ENCODE measurements at regions not wholly inside any gene's neighbourhood (a gene's known extent, or its start where the extent isn't known, plus 50 kb on each side); places are given as distances from the start of the nearest gene placed in this dataset.

- no peak for ATAC-seq
- TF ChIP-seq PATZ1 (CRISPR knock-in tag; IDR thresholded peaks at IDR 0.05; ENCODE audit: borderline replicate concordance) = no peak
Observed at GRCh38 chr3:106215047-106215446, 346.2 kb upstream of the CBLB start.

DNA sequence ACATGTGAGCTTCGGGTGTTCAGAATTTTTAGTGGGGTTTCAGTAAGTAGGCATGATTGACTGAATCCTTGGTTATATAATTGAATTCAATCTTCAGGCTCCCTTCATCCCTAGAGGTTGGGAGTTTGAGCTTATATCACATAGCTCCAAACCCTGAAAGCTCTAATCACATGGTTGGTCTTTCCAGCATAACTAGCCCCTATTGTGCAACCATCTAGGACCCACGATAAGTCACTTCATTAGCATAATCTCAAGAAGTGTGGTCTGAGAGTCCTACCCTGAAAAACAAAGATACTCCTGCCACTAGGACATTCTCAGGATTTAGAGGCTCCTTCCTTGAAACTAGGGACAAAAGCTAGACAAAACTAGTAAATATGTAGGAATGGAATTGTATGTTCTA, 348.9 kb upstream of the CBLB start:
- no peak for ATAC-seq
- TF ChIP-seq TSHZ2 (CRISPR knock-in tag; IDR thresholded peaks at IDR 0.05) = no peak
- no peak for TF ChIP-seq ZFP3 (CRISPR knock-in tag; IDR thresholded peaks at IDR 0.05)
- no peak for TF ChIP-seq TCF4 (CRISPR knock-in tag; IDR thresholded peaks at IDR 0.05; ENCODE audit: borderline replicate concordance)
- TF ChIP-seq ARNTL (CRISPR knock-in tag; IDR thresholded peaks at IDR 0.05; ENCODE audit: borderline replicate concordance, low read depth) = no peak
- TF ChIP-seq CSRNP3 (CRISPR knock-in tag; IDR thresholded peaks at IDR 0.05) = no peak
- no peak for TF ChIP-seq ZNF565 (CRISPR knock-in tag; conservative IDR thresholded peaks at IDR 0.05; ENCODE audit: low read depth)
- no peak for TF ChIP-seq BACH2 (CRISPR knock-in tag; IDR thresholded peaks at IDR 0.05; ENCODE audit: borderline replicate concordance)
- no peak for TF ChIP-seq GLIS3 (CRISPR knock-in tag; IDR thresholded peaks at IDR 0.05)
- no peak for TF ChIP-seq CSDC2 (CRISPR knock-in tag; IDR thresholded peaks at IDR 0.05)
- TF ChIP-seq ESRRG (CRISPR knock-in tag; IDR thresholded peaks at IDR 0.05) = no peak
- no peak for TF ChIP-seq ZFP30 (CRISPR knock-in tag; IDR thresholded peaks at IDR 0.05)
- TF ChIP-seq ZNF8 (CRISPR knock-in tag; IDR thresholded peaks at IDR 0.05) = no peak
- no peak for TF ChIP-seq ISL1 (CRISPR knock-in tag; IDR thresholded peaks at IDR 0.05)
- no peak for TF ChIP-seq PATZ1 (CRISPR knock-in tag; IDR thresholded peaks at IDR 0.05; ENCODE audit: borderline replicate concordance)
- TF ChIP-seq, protein P1, sequence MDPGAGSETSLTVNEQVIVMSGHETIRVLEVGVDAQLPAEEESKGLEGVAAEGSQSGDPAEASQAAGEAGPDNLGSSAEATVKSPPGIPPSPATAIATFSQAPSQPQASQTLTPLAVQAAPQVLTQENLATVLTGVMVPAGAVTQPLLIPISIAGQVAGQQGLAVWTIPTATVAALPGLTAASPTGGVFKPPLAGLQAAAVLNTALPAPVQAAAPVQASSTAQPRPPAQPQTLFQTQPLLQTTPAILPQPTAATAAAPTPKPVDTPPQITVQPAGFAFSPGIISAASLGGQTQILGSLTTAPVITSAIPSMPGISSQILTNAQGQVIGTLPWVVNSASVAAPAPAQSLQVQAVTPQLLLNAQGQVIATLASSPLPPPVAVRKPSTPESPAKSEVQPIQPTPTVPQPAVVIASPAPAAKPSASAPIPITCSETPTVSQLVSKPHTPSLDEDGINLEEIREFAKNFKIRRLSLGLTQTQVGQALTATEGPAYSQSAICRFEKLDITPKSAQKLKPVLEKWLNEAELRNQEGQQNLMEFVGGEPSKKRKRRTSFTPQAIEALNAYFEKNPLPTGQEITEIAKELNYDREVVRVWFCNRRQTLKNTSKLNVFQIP (CRISPR knock-in tag; IDR thresholded peaks at IDR 0.05; ENCODE audit: borderline replicate concordance, low read depth) = no peak
- no peak for TF ChIP-seq ZC3H10 (CRISPR knock-in tag; IDR thresholded peaks at IDR 0.05)
- TF ChIP-seq ZNF70 (CRISPR knock-in tag; IDR thresholded peaks at IDR 0.05) = no peak
- no peak for TF ChIP-seq PPARA (CRISPR knock-in tag; IDR thresholded peaks at IDR 0.05; ENCODE audit: borderline replicate concordance)
- no peak for TF ChIP-seq CREB5 (CRISPR knock-in tag; IDR thresholded peaks at IDR 0.05; ENCODE audit: low read depth)

DNA sequence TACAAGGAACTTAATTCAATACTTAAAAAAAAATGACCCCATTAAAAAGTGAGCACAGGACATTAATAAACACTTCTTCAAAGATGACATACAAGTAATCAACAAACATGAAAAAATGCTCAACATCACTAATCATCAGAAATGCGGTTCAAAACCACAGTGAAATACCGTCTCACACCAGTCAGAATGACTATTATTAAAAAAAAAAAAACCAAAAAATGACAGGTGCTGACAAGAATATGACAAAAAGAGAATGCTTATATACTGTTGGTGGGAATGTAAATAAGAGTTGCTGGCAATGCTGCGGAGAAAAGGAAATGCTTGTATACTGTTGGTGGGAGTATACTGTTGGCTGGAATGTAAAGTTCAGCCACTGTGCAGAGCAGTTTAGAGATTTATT, 358.3 kb upstream of the CBLB start:
- no peak for ATAC-seq
- TF ChIP-seq ZFP3 (CRISPR knock-in tag; IDR thresholded peaks at IDR 0.05) (no peak), ISL1 (CRISPR knock-in tag; IDR thresholded peaks at IDR 0.05) (no peak), CREB5 (CRISPR knock-in tag; IDR thresholded peaks at IDR 0.05; ENCODE audit: low read depth) (no peak), SNAI2 (CRISPR knock-in tag; IDR thresholded peaks at IDR 0.05) (no peak), ZFP30 (CRISPR knock-in tag; IDR thresholded peaks at IDR 0.05) (no peak), ZNF70 (CRISPR knock-in tag; IDR thresholded peaks at IDR 0.05) (no peak), CSRNP3 (CRISPR knock-in tag; IDR thresholded peaks at IDR 0.05) (no peak), ZNF8 (CRISPR knock-in tag; IDR thresholded peaks at IDR 0.05) (no peak), BACH2 (CRISPR knock-in tag; IDR thresholded peaks at IDR 0.05; ENCODE audit: borderline replicate concordance) (no peak), CSDC2 (CRISPR knock-in tag; IDR thresholded peaks at IDR 0.05) (no peak)
- TF ChIP-seq, protein P1 (CRISPR knock-in tag; IDR thresholded peaks at IDR 0.05; ENCODE audit: borderline replicate concordance, low read depth) = no peak

Data from SK-N-SH treated with all-trans-retinoic acid at 6 μM for 48 hours (cell line).